Liver (tissue), 7 donors: ENCODE measurements at regions not wholly inside any gene's neighbourhood (a gene's known extent, or its start where the extent isn't known, plus 50 kb on each side); places are given as distances from the start of the nearest gene placed in this dataset.

Experiments
- DNase-seq: peaks from one replicate; pipeline ENCODE4 v3.0.0-alpha.2; 2017; ENCODE audit warnings: low spot score
- H3K27ac ChIP-seq, 2 donors: one replicate each; pipeline ENCODE4 v1.7.0; 2013; ENCODE audit warnings: inconsistent platforms in 2 of 2, low read length in 2 of 2, control low read depth in 1 of 2, low read depth in 1 of 2, mild to moderate bottlenecking in 1 of 2
- H3K27me3 ChIP-seq, 4 donors: one replicate each; pipeline versions ENCODE4 v1.6.1 to v1.7.0; 2013; ENCODE audit warnings: low read length in 3 of 4, inconsistent platforms in 1 of 4, mild to moderate bottlenecking in 1 of 4, moderate library complexity in 1 of 4; ENCODE audit not compliant: control insufficient read depth in 4 of 4, insufficient read depth in 4 of 4
- H3K36me3 ChIP-seq, 4 donors: one replicate each; pipeline versions ENCODE4 v1.6.1 to v1.7.0; 2013; ENCODE audit warnings: low read length in 3 of 4, mild to moderate bottlenecking in 3 of 4, low read depth in 1 of 4, moderate library complexity in 1 of 4; ENCODE audit not compliant: control insufficient read depth in 4 of 4, insufficient read depth in 3 of 4
- H3K4me1 ChIP-seq, 4 donors: one replicate each; pipeline versions ENCODE4 v1.6.1 to v1.7.0; 2013; ENCODE audit warnings: low read length in 3 of 4, mild to moderate bottlenecking in 3 of 4, moderate library complexity in 1 of 4; ENCODE audit not compliant: control insufficient read depth in 4 of 4, insufficient read depth in 4 of 4
- H3K4me3 ChIP-seq, 3 donors: one replicate each; pipeline versions ENCODE4 v1.6.1 to v1.7.0; 2013; ENCODE audit warnings: low read length in 3 of 3, control low read depth in 1 of 3, low read depth in 1 of 3, mild to moderate bottlenecking in 1 of 3
- H3K9ac ChIP-seq, 2 donors: one replicate each; pipeline ENCODE4 v1.7.0; 2013; ENCODE audit warnings: low read length in 2 of 2, mild to moderate bottlenecking in 2 of 2, moderate library complexity in 2 of 2, control low read depth in 1 of 2, low read depth in 1 of 2
- H3K9me3 ChIP-seq, 4 donors: one replicate each; pipeline versions ENCODE4 v1.6.1 to v1.7.0; 2013; ENCODE audit warnings: low read length in 3 of 4; ENCODE audit not compliant: control insufficient read depth in 4 of 4
- ATF3 ChIP-seq: IDR thresholded peaks from 2 replicates; pipeline ENCODE4 v1.6.1; 2016; ENCODE audit warnings: antibody characterized with exemption
- FOXA1 ChIP-seq: IDR thresholded peaks from 2 replicates; pipeline ENCODE4 v1.6.1; 2016; ENCODE audit warnings: antibody characterized with exemption
- HNF4G ChIP-seq: IDR thresholded peaks from 2 replicates; pipeline ENCODE4 v1.6.1; 2016; ENCODE audit warnings: antibody characterized with exemption
- JUND ChIP-seq, 2 donors: IDR thresholded peaks; 2 replicates each; pipeline ENCODE4 v1.6.1; 2016; ENCODE audit warnings: antibody characterized with exemption in 2 of 2
- MAX ChIP-seq: IDR thresholded peaks from 2 replicates; pipeline ENCODE4 v1.6.1; 2016; ENCODE audit warnings: antibody characterized with exemption
- NR2F2 ChIP-seq: IDR thresholded peaks from 2 replicates; pipeline ENCODE4 v1.6.1; 2016; ENCODE audit warnings: antibody characterized with exemption
- REST ChIP-seq: IDR thresholded peaks from 2 replicates; pipeline ENCODE4 v1.6.1; 2016; ENCODE audit warnings: antibody characterized with exemption, mild to moderate bottlenecking
- RXRA ChIP-seq, 2 donors: IDR thresholded peaks; 2 replicates each; pipeline ENCODE4 v1.6.1; 2017 to 2018; ENCODE audit warnings: antibody characterized with exemption in 2 of 2, mild to moderate bottlenecking in 1 of 2
- TAF1 ChIP-seq: conservative IDR thresholded peaks from 2 replicates; pipeline ENCODE4 v1.6.1; 2016; ENCODE audit warnings: antibody characterized with exemption, mild to moderate bottlenecking
- YY1 ChIP-seq: IDR thresholded peaks from 2 replicates; pipeline ENCODE4 v1.6.1; 2016; ENCODE audit warnings: antibody characterized with exemption, mild to moderate bottlenecking
- ZBTB33 ChIP-seq: IDR thresholded peaks from 2 replicates; pipeline ENCODE4 v1.6.1; 2016; ENCODE audit warnings: antibody characterized with exemption
- WGBS: extraction: QIAGEN DNeasy Blood & Tissue Kit; methylation state at CpG from one replicate; pipeline ENCODE4 v1.1.7; 2013; 5-methylcytosine and 5-hydroxymethylcytosine counted together
- donor health status: healthy.
- donor health status: healthy.
- donor health status: healthy.
- donor health status: healthy.

- Histone ChIP-seq H3K4me3 (no peak overlapping the region), H3K27ac (no peak overlapping the region), H3K4me1 (no peaks in the 10 kb centered on the region), H3K9me3 (no peaks in the 10 kb centered on the region), H3K27me3 (no peaks in the 10 kb centered on the region), H3K36me3 (no peaks in the 10 kb centered on the region), H3K9ac (no peak overlapping the region)
- no peak for DNase-seq
- TF ChIP-seq JUND (IDR thresholded peaks at IDR 0.05) (no peak), NR2F2 (no peak), ZBTB33 (no peak), MAX (no peak), REST (no peak), RXRA (IDR thresholded peaks at IDR 0.05) (no peak)
- 95% methylated on average over 3 of the region's 3 CpGs for WGBS
Observed at GRCh38 chr14:61628016-61628725, 67.1 kb upstream of the HIF1A start.

GRCh38 chr14:61630399-61631044 lies 64.8 kb upstream of the HIF1A start:
- Histone ChIP-seq H3K4me3 (no peak overlapping the region), H3K9ac (no peak overlapping the region), H3K9me3 (no peaks in the 10 kb centered on the region), H3K27me3 (no peaks in the 10 kb centered on the region), H3K36me3 (no peaks in the 10 kb centered on the region), H3K4me1 (no peaks in the 10 kb centered on the region), H3K27ac (no peak overlapping the region)
- 81% methylated on average over 4 of the region's 4 CpGs for WGBS
- no peak for TF ChIP-seq YY1
- no peak for TF ChIP-seq ZBTB33
- TF ChIP-seq TAF1, result no peak
- TF ChIP-seq FOXA1, result no peak
- no peak for TF ChIP-seq RXRA (IDR thresholded peaks at IDR 0.05)
- no peak for TF ChIP-seq JUND (IDR thresholded peaks at IDR 0.05)
- no peak for TF ChIP-seq HNF4G
- TF ChIP-seq ATF3, result no peak
- DNase-seq, result no peak
